Middle frontal gyrus (tissue), 1 donor: ENCODE measurements at regions not wholly inside any gene's neighbourhood (a gene's known extent, or its start where the extent isn't known, plus 50 kb on each side); places are given as distances from the start of the nearest gene placed in this dataset.
"Not testable (repeated sequence)": the region's sequence is repeated elsewhere in the genome, so short reads cannot be mapped to it uniquely, and the experiment has no call there.

ENCODE experiments used
- DNase-seq: peaks from one replicate; pipeline ENCODE4 v3.0.0-alpha.2; 2015; ENCODE audit warnings: low spot score; ENCODE audit errors: extremely low spot score

GRCh38 chr19:28638445-28638844 lies 574.5 kb downstream of the UQCRFS1 start:
- no peak for DNase-seq

- no peak for DNase-seq
These were observed 576.2 kb downstream of the UQCRFS1 start for GRCh38 chr19:28636706-28637105.

GRCh38 chr19:28636016-28636629 lies 576.8 kb downstream of the UQCRFS1 start:
- no peak for DNase-seq

GRCh38 chr19:28634837-28635236 lies 578.1 kb downstream of the UQCRFS1 start:
- DNase-seq = no peak

GRCh38 chr19:28634019-28634328 lies 579.0 kb downstream of the UQCRFS1 start:
- no peak for DNase-seq

GRCh38 chr19:28633319-28634018 lies 579.5 kb downstream of the UQCRFS1 start:
- no peak for DNase-seq

- no peak for DNase-seq
These were observed 580.4 kb downstream of the UQCRFS1 start for GRCh38 chr19:28632371-28633080.

- DNase-seq = no peak
These were observed 581.0 kb downstream of the UQCRFS1 start for GRCh38 chr19:28631961-28632360.

GRCh38 chr19:28627669-28628068 lies 585.3 kb downstream of the UQCRFS1 start:
- no peak for DNase-seq

- DNase-seq = not testable (repeated sequence)
These were observed 586.5 kb downstream of the UQCRFS1 start for GRCh38 chr19:28626407-28626806.

GRCh38 chr19:28619816-28620429 lies 593.0 kb downstream of the UQCRFS1 start:
- DNase-seq = no peak

- DNase-seq = no peak
These were observed 594.4 kb downstream of the UQCRFS1 start for GRCh38 chr19:28618504-28618903.

- DNase-seq = no peak
These were observed 597.0 kb downstream of the UQCRFS1 start for GRCh38 chr19:28615966-28616365.

- DNase-seq = no peak
These were observed 597.4 kb downstream of the UQCRFS1 start for GRCh38 chr19:28615546-28615916.

GRCh38 chr19:28614634-28615545 lies 598.1 kb downstream of the UQCRFS1 start:
- DNase-seq = no peak

- DNase-seq = no peak
These were observed 600.6 kb downstream of the UQCRFS1 start for GRCh38 chr19:28612275-28612769.

GRCh38 chr19:28611227-28611914 lies 601.6 kb downstream of the UQCRFS1 start:
- DNase-seq = not testable (repeated sequence)

- DNase-seq = no peak
These were observed 602.2 kb downstream of the UQCRFS1 start for GRCh38 chr19:28610731-28611130.

GRCh38 chr19:28609944-28610343 lies 603.0 kb downstream of the UQCRFS1 start:
- no peak for DNase-seq

- no peak for DNase-seq
These were observed 603.7 kb downstream of the UQCRFS1 start for GRCh38 chr19:28609091-28609755.
